Right hindlimb (tissue), 1 donor: ENCODE measurements at regions not wholly inside any gene's neighbourhood (a gene's known extent, or its start where the extent isn't known, plus 50 kb on each side); places are given as distances from the start of the nearest gene placed in this dataset.
"Not testable (repeated sequence)": the region's sequence is repeated elsewhere in the genome, so short reads cannot be mapped to it uniquely, and the experiment has no call there.

Experiments used
- DNase-seq: peaks from one replicate; pipeline ENCODE4 v3.0.0-alpha.2; 2018

DNA sequence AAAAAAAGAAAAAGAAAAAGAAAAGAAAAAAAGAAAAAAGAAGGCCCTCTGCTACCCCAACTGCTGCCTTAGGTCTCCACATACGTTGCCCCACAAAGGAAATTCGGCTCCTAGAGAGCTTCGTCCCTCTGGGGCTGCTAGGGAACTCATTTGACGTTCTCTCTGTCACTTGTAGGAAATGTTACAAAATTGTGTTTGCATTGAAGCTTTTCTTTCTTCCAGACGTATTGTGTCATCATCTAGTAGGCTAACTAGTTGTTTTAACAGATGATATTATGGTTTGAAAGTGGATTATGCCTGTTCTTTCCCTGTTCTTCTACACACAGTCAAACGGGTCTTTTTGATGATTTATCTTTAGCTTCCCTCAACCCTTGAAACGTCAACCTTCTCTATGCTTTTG, 125.3 kb downstream of the BDH1 start:
- no peak for DNase-seq

DNA sequence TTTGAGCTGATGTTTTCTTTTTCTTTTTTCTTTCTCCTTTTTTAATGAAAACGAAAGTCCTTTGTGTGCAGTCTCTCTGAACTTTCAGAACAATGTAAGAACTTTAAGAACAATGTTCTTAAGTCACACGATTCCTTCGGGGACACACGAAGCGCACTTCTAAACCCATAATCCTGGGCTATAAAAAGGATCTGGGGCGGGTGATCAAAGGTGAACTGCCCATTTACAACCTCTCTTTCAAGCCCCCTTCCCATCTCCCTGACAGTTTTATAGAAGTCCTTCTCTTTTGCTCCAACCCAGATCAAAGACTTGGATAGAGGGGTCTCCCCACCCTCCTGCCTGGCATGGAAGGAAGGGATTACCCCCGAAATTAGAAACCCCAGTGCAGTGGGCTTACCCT, 126.8 kb downstream of the BDH1 start:
- no peak for DNase-seq

DNA sequence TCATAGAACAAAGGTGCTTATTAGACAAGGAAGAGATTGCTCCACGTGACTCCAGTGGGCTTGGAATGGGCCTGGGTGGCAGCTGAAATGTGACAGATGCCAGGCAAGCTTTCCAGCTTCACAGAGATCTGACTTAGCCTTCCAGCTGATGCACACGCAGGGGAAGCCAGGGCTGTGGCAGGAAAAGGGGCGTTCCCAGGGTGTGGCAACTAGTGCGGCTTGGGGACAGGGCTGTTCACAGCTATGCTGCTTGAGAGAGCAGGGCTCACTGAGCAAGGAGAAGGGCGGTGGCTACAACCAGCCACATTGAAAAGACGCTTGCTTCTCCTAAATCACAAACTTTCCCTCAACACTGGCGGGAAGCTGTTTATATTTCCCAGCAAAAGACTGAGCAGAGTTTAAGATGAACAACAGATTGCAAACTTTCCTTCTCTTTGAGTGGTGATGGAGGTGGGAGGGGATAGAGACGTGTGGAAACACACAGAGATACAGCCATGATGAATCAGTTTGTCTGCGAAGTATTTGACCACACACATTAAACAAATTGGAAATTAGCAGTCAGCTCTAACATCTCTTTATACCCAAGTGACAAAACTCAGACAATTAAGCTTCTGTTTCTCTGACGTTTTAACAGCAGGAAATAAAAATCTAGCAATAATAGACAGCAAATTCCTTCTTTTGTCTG, 127.5 kb downstream of the BDH1 start:
- DNase-seq, result peak; percentile 77

DNA sequence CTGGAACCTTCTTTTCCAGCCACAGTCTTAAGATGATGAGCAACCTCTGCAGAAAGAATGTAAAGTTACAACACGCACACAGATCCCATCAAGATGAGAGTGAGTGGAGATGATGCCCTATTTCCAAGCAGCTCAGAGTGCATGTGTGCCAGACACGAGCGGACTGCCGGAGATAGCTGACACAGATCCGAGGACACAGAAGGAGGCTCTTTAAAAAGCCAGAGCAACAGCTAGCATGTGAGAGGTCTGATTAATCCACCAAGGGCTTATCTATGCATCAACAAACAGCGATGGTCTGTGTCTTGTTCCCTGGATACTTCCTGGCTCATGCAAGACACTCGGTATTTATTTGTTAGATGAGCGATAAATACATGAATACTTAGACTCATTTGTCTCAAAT, 128.6 kb upstream of the DLG1 start:
- DNase-seq, result no peak

DNA sequence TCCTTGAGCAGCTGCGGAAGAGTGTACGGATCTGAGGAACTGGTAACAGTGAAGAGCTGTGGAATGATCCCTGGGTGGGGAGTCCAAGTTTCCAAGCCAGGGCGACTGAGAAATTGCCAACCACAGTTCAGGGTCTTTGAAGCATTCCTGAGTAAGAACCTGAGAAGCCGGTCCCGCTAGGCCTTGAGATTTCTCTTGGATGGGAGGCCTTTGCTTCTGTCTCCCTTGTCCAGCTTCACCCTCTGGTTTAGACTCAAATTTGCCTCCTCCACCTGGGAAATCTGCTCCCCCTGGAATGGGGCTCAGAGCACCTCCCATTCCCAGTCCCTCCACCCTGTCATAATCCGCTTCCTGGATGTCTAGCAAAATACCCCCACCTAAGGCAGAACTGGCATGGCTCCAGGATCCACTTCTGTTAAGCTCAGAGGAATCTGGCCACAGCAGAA, 127.7 kb upstream of the DLG1 start:
- DNase-seq, result peak; percentile 58

DNA sequence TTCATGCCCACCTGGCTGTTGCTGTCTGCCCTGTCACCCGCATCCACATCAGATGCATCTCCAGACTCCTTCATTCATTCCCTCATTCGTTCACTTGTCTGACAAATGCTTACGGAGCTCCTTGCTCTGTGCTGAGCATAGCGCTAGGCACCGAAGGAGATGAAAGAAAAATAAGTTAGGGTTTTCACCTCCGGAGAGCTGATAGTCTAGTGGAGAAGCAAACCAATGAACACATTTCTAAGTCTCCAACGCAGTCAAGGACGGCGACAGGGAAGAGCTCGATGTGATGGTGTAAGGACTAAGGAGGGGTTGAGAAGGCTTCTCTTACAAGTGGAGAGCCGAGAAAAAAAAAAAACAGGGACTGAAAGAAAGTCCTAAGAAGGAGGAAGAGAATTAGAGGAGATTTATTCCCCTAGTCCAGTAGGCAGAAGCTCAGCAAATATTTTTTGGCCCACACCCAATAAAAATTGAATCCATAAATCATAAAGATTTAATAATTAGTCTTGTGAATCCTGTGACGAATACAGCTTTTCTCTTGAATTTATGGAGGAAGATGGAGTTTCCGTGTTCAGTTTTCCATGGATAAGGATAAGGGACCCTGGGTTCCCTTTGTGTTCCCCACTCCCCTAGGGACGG, 127.2 kb upstream of the DLG1 start:
- DNase-seq, result no peak

DNA sequence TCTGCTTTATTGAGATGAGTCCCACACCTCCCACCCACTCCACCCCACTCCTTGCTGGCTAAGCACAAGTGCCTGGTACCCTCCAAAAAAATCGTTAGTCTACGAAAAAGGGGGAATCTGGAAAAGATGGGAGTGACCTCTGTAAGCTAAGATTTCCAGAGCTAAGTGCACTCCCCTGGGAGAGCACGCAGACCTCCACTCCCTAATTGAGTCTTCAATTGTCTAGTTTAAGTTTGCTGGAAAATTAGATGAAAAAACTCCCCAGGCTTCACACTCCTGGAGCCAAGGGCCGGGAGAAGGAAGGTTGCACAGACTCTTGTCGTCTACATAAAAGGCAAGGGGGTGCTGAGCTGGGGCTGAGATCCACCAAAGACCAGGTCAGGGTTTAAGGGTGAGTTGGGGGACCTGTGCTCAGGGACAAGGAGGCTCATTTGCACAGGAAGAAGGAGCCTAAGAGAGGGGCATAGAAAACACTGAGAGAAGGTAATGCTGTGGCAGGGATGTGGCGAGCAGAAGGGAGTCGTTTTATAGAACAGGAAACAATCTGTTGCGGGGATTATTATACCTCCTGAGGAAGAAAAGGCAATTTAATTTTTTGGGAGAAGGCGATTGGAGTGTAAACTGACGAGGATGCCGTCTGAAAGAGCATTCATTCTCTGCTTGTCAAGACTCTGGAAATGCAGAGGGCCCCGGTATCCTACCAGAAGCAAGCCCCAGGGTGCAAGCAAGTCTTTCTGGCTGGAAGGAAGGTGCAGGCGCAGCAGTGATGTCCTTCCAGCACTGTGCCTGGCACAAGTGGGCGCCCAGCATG, 126.5 kb upstream of the DLG1 start:
- no peak for DNase-seq

DNA sequence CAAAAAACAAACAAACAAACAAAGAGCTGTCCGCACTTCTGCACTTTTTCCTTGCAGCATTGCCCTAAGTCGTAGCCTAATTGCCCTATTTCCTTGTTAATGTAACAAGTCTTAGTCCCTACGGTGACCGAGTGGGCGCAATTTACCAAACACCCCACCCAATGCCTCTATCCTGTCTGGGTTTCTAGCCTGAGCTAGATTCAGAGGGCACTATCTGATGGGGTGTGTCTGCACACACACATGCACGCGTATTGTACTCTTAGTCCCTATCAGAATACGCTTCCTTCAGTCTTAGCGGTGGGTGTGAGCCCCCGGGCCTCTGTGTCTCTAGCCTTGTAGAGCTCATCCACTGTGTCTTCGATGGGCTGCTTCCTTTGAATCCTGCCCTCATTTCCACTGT, 125.9 kb upstream of the DLG1 start:
- DNase-seq, result no peak

DNA sequence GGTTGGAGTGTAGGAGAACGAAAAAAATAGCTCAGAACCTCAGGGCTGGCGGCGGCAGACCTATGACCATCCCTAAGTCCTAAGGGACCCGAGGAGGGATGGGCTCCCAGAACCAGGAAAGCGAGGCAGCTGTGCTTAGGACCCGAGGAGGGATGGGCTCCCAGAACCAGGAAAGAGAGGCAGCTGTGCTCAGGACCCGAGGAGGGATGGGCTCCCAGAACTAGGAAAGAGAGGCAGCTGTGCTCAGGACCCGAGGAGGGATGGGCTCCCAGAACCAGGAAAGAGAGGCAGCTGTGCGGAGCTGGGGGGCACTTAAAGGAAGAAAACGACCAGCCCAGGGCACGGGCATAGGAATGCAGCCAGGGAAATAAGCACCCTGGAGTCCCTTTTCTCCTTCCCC, 125.0 kb upstream of the DLG1 start:
- DNase-seq, result no peak

DNA sequence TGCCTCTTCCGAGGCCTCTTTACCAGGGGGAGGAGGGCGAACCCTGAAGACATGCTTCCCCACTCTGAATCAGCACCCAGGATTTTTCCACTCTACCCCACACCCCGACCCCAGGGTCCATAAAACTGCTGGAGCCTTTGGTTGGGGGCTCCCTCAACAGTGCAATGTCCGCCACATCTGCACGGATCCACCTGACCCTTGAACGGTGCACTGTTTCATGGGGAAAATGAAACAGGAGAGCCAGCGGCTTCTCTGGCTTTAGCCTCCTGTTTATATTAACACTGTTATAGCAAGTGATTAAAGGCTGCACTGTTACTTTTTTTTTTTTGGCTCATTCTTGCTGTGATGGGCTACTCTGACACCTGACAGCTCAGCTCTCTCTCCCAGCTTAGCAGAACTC, 124.1 kb upstream of the DLG1 start:
- DNase-seq, result no peak

DNA sequence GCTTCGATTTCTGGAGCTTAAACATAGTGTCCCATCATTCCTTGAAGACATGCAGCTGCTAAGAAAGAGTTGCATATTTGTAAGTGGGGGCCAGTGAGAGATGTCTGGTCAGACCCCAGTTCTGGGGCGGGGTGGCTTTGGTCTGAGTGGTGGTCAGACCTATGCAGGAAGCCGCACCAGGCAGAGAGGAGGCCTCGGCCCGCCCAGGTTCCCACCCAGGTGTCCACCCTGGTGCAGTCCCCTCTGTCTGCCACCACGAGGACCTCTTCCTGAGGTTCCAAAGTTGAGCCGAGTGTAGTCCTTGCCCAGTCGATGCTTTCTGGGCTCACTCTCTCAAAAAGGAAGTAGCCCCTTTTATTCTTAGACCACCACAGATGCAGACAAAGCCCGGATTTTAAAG, 122.6 kb upstream of the DLG1 start:
- DNase-seq, result no peak

DNA sequence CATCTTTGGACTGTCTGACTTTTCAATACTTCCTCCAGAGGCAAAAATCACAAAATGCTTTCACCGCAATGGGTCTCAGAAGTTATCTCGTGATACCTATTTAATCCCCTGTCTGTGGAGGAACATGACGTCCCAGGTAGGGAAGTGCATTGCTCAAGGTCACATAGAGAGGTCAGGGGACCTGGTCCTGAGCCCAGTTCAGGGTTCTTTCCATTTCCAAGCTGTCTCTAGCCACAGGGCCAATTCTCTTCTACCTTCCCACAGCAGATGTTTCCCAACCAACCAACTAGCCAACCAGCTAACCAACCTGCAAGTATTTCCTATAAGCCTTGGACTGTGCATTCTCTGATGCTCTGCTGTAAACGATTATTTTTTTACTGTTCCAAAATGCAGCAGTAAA, 122.2 kb upstream of the DLG1 start:
- no peak for DNase-seq

DNA sequence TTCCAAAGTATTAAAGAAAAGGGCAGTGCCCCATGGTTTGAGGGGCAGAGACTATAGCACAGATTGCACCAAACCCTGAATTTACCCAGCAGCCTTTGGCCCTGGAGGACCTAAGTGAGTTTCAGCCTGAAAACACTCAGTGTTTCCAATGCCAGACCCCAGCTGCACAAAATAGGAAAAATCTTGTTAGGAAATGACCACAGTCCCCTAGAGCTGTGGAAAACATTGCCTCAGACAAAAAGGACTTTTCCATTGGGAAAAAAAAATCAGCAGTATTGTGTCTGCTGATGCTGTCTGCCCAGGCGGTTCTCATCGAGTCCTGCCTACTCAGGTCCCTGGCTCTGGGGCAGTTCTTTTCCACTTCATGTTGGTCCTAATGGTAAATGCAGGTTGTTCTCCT, 121.7 kb upstream of the DLG1 start:
- peak; percentile 54 for DNase-seq

DNA sequence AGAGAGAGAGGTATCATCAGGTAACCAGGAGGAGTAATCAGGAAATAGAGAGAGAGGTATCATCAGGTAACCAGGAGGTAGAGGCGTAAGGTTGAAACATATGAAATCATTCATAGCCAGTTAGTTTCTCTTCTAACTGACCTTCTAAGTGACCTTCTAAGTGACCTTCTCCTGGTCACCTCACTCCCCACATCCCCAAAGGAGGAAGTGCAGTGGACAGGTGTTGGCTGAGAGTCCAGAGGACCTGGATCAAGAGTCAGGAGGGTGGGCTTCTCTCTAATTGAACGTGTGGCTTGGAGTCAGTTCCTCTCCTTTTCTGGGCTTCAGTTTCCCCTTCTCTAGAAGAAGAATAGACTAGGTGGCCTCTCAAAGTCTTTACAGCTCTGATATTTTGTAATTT, 121.3 kb upstream of the DLG1 start:
- no peak for DNase-seq

DNA sequence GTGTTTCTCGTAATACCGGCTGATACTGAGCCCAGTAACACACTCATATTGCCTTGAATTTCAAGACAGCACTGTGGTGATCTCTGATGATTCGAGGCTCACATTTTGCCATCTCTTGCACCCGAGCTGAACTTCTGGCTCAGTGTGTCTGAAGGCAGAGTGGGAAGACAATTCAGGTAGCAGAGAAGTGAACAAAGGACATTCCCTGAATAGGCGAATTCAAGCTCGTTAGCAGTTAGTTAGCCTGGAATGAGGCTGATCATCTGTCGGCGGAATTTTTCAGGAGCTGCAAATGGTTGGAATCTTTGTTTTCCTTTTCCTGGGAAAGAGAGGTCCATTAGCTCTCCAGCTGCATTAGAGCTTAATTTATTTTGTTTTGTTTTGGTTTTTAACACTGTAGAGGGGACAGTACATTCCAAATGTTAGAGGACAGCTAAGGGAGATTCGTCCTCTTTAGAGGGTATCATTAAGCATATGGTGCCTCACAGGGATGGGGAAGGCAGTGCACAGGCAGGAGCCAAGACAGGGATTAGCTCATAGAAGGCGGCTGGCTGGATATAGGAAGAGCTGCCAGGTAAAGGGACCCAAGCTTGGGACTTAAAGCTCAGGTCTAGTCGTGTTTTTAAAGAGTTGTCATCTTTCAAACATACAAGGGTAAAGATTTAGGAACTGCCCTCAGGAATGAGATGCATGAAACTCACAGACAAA, 119.7 kb upstream of the DLG1 start:
- no peak for DNase-seq

DNA sequence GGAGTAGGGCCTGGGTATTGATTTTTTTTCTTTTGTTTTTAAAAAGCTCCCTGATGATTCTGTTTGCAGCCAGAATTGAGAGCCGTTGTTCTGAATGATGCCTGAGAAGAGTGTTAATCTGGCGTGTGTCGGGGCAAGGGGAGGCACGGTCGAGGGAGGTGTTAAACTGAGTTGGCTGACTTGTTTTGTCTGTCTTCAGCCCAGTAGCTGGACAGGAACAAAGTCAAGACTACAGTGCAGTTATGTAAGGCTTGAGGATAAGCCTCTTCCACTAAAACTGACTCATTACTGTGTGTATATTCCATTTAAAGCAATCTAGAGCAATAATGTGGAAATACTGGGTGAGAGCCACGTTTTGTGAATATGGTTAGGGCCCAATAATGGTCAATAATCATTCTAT, 119.0 kb upstream of the DLG1 start:
- no peak for DNase-seq

DNA sequence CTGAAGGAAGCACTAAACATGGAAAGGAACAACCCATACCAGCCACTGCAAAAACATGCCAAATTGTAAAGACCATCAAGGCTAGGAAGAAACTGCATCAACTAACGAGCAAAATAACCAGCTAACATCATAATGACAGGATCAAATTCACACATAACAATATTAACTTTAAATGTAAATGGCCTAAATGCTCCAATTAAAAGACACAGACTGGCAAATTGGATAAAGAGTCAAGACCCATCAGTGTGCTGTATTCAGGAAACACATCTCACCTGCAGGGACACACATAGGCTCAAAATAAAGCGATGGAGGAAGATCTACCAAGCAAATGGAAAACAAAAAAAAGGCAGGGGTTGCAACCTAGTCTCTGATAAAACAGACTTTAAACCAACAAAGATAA, 113.5 kb upstream of the DLG1 start:
- not testable (repeated sequence) for DNase-seq

DNA sequence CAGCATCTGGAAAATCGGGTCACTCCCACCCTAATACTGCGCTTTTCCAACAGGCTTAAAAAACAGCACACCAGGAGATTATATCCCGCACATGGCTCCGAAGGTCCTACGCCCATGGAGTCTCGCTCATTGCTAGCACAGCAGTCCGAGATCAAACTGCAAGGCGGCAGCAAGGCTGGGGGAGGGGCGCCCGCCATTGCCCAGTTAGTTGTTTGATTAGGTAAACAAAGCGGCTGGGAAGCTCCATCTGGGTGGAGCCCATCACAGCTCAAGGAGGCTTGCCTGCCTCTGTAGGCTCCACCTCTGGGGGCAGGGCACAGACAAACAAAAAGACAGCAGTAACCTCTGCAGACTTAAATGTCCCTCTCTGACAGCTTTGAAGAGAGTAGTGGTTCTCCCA, 111.8 kb upstream of the DLG1 start:
- DNase-seq, result not testable (repeated sequence)

DNA sequence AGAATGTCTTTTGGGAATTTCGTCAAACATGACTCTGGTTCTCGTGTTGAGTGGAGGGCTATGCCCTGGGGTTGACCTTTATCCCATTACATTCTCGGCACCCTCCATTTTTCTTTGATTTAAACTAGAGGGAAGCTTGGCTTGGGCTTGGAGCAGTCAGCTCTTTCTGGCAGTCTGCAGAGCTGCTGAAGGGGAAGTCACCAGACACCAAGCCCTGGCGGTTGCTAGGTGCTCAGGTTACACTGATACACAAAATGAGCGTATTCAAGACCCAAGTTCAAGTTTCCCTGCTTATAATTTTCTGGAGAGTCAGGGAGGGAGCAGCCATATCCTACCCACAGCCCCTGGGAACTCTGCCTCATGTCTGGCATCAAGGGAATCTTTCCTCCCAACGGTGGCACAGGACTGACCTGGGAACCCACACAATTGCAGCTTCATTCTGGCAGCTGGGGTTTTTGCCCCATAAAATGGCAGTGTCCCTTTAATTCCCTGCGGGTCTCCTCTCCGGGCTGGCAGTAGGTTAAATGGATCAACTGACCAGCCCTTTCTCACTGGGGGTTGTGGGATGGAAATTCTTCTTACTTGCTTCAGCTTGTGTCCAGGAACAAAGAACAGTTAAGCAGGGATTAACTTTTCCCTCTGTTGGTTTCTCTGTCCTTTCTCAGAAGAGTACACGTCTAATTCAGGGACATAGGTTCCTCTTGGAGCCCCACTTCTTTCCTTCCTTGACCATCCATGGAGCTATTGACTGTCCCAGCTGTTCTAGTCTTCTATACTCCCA, 110.0 kb upstream of the DLG1 start:
- DNase-seq, result no peak

DNA sequence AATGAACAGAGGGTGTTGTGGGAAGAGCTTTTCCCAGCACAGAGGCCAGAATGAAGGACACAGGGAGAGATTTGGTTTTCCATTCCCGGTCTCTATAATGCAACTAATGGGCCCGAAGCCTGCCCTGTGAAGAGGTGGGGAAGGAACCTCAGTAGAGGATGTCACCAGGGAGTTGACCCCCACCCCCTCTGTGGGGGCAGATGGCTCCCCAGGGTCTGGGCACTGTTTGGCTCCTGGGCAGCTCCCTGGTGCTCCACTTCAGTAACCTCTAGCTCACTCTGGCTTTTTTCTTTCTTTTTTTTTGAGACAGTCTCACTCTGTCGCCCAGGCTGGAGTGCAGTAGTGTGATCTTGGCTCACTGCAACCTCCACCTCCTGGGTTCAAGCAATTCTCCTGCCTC, 109.1 kb upstream of the DLG1 start:
- no peak for DNase-seq

DNA sequence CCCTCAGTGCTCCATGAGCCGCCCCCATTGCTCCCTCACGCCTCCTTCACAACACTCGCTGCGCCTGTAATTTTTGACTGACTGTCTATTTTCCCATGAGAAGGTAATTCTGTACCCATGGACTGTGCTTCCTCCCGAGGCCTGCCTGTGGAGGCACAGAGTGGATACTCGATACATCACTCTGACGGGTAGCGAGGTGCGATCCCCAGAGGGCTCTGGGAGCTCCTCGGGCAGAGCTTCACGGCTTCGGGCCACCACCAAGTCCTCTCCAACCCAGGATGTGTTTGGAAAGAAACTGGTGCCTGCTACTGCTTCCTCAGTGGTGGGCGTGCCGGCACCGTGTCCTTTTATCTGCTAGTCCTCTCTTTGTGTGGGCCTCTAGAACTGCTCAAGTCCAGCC, 108.6 kb upstream of the DLG1 start:
- no peak for DNase-seq

DNA sequence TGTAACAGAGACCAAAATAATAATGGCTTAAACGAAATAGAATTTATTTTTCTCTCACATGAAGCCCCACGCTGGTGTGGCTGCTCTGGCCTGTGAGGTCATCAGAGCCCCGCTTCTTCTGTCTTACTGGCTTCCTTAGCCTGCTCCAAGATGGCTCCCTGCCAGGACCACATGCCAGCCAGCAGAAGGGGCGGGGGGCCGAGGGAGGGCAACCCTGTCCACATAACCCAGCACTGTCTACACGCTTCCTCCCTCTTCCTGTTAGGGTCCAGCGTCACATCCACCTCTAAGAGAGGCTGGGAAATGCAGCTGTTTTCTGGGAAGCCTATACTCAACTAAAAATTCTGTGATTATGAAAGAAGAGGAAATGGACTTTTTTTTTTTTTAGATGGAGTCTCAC, 107.9 kb upstream of the DLG1 start:
- peak; percentile 83 for DNase-seq

DNA sequence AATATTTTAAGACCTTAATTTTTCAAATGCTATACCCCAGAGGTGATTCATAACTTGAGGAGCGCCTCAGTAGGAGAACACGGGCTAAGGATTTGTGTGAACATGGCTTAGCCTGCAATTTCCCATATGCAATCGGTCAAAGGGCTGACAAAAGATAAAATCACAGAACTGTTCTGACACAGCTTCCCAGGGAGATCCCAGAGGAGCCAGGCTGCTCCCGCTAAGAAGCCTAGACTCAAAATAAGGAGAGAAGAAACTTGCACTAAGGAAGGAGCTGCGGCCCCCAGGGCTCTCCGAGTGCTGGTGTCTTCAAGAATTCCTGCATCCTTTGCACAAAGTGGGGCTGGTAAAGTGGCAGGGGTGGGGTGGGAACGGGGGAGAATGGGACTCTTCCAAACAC, 106.3 kb upstream of the DLG1 start:
- no peak for DNase-seq
